Body of pancreas (tissue), 4 donors: ENCODE measurements at regions not wholly inside any gene's neighbourhood (a gene's known extent, or its start where the extent isn't known, plus 50 kb on each side); places are given as distances from the start of the nearest gene placed in this dataset.

Experiments used
- CTCF ChIP-seq, 7 experiments: fragments of 450-650 bp in 4 of 7; fragments of 200-600 bp in 3 of 7; sonication (generic) in 3 of 7; IDR thresholded peaks; one replicate each; pipeline ENCODE4 v1.5.1; 2016 to 2019; ENCODE audit warnings: antibody characterized with exemption in 7 of 7
- POLR2A ChIP-seq, 3 donors: fragments of 450-650 bp; IDR thresholded peaks; one replicate each; pipeline ENCODE4 v1.6.1; 2016; ENCODE audit warnings: antibody characterized with exemption in 3 of 3, mild to moderate bottlenecking in 2 of 3

- TF ChIP-seq CTCF (IDR thresholded peaks at IDR 0.05) (no peak), POLR2A (IDR thresholded peaks at IDR 0.05) (no peak)
Observed at GRCh38 chr16:87234601-87235000, 82.6 kb downstream of the C16orf95 start.
